GM21360 (cell line): ENCODE measurements at regions not wholly inside any gene's neighbourhood (a gene's known extent, or its start where the extent isn't known, plus 50 kb on each side); places are given as distances from the start of the nearest gene placed in this dataset.
"Not testable (repeated sequence)": the region's sequence is repeated elsewhere in the genome, so short reads cannot be mapped to it uniquely, and the experiment has no call there.

ENCODE experiments used
- ATAC-seq: cut with Tn5 transposase; IDR thresholded peaks from one replicate; pipeline ENCODE4 v1.9.1; 2021; ENCODE audit warnings: mild to moderate bottlenecking, moderate library complexity; ENCODE audit not compliant: unreplicated experiment

DNA sequence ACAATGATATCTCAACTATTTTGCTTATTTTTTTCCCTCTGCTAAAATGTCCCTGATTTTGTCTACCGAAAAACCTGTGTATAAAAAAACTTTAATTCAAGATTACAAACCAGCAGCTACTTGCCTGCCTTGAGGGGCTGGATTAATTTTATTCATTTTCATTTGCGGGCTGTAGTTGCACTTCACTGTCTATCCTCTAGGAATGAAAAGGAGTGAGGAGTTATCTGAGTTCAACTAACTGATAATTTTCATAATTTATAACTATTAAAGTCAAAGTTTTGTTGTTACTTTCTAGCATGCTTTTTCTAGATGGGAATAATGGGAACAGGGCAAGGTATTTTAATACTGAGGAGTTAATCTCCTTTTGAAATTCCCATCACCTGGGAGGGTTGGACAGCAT lies 50.3 kb upstream of the AGTPBP1 start:
- not testable (repeated sequence) for ATAC-seq

DNA sequence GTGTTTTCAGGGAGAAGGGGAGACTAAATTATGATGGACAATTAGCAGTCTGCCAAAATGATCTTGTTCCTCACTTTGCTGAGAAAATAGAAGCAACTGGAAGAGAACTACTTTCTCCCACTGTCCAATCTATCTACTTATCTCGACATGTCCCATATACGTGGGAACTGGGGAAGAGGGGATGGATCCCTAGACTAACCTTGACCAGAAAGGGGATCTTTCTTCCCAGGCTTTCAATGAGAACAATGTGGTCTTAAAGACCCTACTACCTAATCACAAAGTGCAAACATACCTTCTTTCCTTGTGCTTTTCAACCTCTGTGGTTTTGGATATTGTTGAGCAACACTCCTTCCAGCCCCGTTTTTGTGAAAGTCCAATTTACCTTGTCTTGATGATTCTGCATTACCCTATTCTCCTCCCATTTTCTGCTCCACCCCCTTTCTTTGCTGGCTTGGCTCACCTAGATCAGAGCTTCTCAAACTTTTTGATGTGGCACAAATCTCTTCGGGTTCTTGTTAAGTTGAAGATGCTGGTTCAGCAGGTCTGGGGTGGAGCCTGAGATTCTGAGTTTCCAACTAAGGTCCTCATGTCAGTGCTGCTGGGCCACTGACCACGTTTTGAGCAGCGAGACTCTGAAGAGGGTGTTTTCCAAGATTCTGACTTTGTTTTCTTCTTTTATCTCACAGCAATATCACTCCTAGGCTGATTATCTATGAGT lies 61.4 kb upstream of the AGTPBP1 start:
- ATAC-seq, result not testable (repeated sequence)

DNA sequence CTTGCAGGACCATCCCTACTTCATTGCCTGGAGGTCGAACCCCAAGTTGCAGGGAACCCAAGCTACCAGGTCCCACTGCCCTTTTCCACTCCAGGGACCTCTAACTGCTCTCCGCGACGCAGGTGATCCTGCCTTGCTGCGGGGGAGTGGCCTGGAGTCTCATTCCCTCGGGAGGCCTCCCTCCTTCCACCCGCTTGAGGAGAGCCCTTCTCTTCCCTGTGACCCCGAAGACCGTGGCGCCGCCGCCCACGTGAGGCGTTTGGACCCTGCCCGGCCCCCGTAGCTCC lies 63.0 kb upstream of the AGTPBP1 start:
- not testable (repeated sequence) for ATAC-seq

DNA sequence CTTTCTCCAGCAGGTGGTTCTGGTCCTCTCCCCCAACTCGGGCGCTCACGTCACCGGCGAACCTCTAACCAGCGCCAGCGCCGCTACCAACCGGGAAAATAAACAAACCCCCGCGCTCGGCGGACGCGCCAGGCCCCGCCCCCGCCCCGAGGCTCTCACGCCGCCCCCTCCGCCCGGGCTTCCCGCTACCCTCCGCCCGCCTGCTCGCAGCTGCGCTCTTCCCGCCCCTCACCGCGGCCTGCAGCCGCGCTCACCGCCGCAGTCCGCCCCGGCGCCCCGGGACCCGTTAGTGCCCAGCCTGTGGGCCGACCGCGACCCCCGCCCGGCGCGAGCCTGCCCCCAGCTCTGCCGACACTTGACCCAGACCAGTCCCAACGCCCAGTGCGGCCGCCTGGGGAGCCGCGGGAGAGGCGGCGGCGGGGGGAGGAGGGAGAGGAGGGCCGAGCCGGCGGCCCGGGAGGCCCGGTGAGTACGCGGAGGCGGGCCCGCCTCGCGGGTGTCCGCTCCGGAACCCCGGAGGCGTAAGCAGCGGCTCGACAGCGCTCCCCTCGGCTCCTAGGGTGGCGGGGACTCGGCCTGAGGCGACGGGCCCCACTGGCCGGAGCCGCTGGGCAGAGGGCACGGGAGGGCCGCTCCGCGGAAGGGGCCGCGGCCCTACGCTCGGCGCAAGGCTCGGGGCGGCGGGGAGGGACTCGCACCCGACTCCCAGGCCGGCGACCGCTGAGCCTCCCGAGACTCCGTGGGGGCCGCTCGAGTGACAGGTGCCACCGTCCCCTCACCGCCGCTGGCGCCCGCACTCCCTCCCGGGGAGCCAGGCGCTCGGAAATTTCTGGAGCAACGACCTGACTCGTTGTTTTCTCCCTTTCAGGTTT lies 63.6 kb upstream of the AGTPBP1 start:
- peak; percentile 70 for ATAC-seq

DNA sequence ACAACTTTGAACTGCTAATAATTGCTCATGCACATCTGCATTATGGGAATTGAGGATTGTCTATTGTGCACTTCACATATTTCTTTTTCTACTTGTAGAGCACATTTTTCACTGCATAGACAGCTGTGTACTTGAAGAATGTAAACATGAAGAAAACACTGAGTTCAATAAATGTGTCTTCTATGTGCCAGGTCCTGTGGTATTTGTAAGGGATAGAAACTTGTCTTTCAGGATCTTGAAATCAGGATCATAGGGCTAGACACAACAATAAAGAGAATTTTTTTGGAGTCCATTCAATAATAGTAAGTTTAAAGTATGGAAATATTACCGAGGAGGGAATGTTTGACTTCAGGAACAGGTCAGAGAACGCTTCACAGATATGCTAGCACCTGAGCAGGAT lies 66.6 kb upstream of the AGTPBP1 start:
- not testable (repeated sequence) for ATAC-seq

DNA sequence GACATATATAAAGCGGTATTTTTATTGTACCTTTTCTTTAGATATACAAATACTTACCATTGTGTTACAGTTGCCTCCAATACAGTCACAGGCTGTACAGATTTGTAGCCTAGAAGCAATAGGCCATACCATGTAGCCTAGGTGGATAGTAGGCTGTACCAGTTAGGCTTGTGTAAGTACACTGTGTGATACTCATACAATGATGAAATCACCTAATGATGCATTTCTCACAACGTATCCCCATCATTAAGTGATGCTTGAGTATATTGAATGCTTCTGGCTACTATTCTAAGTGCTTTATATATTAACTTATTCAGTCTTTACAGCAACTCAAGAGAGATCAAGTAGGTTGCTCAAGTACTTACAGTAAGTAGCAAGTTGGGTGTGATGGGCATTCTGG lies 71.6 kb upstream of the AGTPBP1 start:
- ATAC-seq, result not testable (repeated sequence)

DNA sequence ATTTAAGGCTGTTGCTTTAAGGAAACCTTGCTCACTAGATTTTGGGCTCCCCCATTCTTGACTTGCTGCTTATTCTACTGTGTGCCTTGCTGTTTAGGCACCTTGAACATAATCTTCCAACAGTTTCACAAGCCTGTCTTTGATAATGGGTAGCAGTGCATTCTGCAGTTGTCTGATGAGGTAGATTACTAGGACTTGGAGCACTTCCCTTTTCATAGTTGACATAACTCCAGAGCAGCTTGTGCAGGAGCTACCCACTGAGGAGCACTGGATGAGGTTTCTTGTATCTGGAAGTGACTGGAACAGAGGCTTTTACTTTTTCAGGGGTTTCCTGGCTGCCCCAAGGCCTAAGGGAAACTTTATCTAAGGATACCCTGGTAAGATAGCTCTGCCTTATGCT lies 73.0 kb upstream of the AGTPBP1 start:
- not testable (repeated sequence) for ATAC-seq

DNA sequence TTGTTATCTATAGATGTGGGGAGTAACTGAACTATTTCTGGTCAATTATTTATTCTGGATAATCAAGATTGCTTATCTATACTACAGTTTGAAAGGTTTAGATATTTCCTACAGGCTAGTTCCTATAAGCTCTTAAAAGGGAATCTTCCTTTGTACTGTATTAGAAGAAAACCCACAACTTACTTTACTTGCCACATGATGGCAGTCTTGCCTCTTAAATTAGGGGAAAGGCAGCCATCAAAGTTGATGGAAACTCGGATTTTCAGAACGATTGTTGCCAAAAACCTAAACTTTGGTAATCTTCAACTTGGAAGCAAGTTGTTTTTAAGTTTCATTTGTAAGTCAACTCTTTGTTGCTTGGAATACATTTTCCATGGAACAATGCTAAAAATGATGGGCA lies 77.2 kb upstream of the AGTPBP1 start:
- ATAC-seq, result not testable (repeated sequence)

DNA sequence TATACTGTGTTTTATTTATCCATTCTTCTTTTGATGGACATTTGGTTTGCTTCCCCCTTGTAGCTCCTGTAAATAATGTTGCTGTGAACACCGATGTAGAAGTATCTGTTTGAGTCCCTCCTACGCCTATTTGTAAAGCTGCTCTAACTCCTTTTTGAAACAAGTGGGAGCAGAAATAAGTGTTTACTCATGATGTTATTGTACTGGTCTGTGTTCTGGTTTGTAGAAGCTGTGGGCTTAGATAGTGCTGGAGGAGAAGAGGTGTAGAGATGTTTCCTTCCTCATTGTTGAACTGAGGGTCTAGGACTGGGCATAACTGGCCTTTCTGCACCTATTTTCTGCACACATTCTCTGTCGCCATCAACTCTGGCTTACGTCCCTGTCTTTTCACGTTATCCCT lies 78.8 kb upstream of the AGTPBP1 start:
- not testable (repeated sequence) for ATAC-seq

DNA sequence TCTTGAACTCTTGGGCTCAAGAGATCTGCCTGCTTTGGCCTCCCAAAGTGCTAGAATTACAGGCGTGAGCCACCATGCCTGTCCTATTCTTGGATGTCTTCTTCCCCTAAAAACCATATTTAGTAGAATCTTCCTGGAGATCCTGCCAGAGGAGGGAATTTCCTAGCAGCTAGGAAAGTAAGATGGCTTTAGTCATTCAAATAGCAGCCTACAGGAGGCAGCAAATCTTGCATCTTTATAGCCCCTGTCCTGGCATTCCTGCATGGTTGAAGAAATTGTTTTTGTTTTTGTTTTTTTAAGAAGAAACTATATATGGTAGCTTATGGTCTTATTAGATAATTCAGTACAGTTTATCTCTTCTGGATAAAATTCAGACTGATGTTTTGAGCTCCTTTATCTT lies 83.2 kb upstream of the AGTPBP1 start:
- not testable (repeated sequence) for ATAC-seq

DNA sequence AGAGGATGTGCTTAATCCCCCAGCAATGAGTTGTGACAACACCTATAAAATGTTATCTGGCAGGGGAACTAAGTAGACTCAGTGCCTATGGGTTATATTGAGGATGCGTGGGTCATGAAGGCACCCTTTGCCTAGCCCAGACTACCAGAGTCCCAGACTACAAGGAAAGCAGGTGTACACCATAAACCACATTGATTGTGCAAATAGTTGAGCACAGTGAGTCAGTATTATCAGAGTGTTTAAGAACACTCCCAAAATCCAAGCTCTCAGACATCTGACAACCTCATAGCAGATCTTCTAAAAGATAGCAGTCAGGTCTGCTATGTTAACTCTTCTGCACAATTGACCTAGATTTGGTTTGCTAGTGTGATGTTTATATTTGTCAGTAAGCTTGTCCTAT lies 92.8 kb upstream of the AGTPBP1 start:
- not testable (repeated sequence) for ATAC-seq

DNA sequence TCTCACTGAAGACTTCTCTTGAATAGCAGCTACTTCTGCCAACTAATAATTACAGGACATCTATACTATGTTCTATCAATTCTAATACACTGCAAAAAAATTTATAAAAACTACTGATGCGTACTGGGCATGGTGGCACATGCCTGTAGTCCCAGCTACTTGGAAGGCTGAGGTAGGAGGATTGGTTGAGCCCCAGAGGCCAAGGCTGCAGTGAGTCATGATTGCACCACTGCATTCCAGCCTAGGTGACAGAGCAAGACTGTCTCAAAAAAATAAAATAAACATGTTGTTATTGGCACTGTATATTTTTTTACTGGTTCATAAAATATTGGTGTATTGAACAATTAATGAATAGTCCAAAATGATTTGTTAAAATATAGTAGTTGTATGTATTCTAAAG lies 97.0 kb upstream of the NAA35 start:
- not testable (repeated sequence) for ATAC-seq

DNA sequence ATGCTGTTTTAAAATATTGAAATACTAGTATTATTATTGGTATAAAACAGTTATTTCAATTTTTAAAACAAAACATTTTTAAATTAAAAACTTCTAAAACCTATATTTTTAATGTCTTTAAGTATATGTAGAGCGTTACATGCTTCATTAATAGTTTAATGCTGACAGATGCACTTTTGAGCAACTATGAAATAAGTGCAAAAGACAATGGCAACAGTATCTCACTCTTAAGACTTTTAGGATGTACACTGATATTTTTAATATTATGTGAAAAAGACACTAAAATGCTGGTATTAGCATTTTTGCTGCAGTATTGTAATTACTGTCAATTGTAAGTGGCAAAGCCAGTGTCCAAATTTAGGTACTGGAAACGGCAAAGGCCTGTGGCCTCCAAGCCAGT lies 93.2 kb upstream of the NAA35 start:
- ATAC-seq, result not testable (repeated sequence)

DNA sequence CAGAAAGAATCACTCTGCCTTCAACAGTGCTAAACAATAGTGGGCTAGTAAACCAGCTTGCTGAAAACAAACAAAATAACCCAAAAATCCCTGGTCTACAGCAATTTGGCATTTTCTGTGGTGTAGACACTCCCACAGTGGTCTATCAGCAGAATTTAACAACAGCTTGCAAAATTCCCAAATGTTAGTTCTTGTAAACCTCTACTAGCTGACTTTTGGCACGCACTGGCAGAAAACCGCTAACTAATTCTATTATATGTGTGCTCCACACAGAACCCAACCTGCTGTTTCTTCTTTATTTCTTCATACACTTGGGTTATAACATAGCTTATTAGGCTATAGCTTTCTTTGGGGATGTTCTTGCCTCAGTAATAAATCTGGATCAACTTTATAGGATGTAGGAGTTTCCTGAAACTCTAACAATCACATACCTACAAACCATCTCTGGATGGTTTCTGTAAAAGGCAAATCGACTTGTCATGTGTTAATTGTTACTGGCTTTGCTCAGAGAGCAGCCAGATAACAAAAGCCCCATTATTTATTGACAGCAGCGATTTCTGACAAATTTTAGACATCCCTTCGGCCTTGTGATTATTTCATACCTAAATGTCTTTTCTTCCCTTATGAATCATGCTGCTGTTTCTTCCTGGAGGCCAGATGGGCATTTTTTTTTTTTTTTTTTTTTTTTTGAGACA lies 82.7 kb upstream of the NAA35 start:
- no peak for ATAC-seq

DNA sequence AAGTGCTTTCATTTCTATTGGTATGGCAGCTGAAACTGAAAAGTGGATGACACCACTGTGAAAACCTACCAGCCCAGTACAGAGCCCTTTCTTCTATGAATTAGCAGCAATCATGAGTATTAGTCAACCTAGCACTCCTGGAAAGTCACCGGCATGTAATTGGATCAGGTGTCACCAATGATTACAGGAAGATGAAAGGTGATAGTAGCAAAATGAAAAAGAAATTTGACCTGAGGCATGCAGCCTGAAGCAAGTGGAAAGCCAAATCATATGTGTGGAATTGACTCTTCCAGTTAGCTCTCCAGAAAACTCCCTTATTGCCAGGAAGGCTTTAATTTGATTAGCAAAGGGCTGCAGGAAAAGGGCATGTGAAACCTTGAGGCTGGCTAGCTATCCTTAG lies 81.2 kb upstream of the NAA35 start:
- no peak for ATAC-seq

DNA sequence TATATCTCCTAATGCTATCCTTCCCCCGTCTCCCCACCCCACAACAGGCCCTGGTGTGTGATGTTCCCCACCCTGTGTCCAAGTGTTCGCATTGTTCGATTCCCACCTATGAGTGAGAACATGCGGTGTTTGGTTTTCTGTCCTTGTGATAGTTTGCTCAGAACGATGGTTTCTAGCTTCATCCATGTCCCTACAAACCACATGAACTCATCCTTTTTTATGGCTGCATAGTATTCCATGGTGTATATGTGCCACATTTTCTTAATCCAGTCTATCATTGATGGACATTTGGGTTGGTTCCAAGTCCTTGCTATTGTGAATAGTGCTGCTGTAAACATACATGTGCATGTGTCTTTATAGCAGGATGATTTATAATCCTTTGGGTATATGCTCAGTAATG lies 79.1 kb upstream of the NAA35 start:
- ATAC-seq, result not testable (repeated sequence)

DNA sequence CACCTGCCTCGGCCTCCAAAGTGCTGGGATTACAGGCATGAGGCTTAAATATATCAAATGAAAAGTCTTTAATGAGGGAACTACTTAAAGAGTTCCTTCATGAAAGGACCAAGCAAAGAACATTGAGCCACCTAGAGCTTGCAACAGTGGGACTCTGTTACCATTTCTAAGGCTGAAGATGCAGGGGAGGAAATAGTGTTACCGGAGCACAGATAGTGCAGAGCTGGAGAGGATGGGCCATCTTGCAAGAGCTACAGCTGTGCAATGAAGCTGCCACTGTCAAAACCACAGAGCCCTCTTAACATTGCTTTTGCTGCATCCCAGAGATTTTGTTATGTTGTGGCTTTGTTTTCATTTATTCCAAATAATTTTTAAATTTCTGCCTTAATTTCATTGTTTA lies 77.1 kb upstream of the NAA35 start:
- no peak for ATAC-seq

DNA sequence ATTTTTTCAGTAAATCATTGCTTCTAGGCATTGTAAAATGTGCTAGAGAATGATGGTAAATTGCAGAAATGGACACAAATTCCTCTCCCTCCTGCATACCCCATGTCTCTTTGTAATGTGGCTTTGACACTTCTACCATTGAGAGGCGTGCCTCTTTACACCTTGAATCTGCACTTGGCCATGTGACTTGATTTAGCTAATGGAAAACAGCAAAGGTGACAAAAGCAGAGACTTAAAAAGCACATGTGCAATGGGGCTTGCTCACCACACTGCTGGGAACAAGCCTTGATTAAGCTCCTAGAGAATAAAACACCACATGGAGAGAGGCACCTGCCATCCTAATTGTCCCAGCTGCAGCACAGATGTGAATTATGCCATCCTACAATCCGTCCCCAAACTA lies 69.9 kb upstream of the NAA35 start:
- ATAC-seq, result no peak

DNA sequence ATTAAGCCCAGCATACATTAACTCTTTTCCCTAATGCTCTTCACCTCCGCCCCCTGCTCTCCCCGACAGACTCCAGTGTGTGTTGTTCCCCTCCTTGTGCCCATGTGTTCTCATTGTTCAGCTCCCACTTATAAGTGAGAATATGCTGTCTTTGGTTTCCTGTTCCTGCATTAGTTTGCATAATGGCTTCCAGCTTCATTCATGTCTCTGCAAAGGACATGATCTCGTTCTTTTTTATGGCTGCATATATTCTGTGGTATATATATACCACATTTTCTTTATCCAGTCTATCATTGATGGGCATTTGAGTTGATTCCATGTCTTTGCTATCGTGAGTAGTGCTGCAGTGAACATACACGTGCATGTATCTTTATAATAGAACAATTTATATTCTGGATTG lies 69.3 kb upstream of the NAA35 start:
- not testable (repeated sequence) for ATAC-seq

DNA sequence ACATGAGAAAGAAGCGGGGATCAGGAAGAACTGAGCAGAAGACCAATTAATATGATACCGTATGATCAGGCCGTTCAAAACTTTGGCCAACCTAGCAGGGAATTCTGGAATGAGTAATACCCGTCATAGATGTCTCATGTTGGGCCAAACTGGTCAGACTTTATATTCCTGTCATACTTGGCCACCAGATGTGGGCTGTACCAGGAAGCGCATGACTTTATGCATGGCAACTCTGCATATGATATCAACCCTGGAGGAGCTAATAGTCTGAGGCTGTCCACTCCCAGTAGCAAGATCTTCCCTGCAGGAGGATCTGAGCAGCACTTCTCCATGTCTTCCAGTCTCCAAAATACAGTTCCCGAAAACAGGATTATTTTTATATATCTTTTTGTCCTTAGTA lies 68.5 kb upstream of the NAA35 start:
- no peak for ATAC-seq

DNA sequence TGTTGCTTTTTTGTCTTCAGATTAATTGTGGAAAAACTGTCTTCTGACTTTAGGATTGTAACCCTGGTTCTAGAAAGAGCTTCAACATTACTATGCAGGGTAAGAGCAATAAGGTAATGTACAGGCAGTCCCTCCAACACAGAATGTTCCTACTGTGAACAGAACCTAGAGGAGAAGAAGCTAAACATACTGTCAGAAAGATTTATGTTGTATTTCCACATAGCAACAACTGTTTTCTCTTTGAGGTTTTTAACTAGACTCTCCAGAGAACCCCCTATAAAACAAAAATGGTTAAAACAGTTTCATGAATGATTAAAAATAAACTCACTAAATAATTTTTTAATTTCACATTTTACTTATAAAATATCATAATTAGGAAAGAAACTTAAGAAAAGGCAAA lies 64.3 kb upstream of the NAA35 start:
- ATAC-seq, result no peak
